Progenitor cell of endocrine pancreas (in vitro differentiated cells): ENCODE measurements at regions not wholly inside any gene's neighbourhood (a gene's known extent, or its start where the extent isn't known, plus 50 kb on each side); places are given as distances from the start of the nearest gene placed in this dataset.

Source experiments
- DNase-seq: peaks from one replicate; pipeline ENCODE4 v3.0.0; 2021; ENCODE audit warnings: low spot score; ENCODE audit not compliant: unreplicated experiment
- H3K27ac Mint-ChIP-seq: 2 replicates; pipeline ENCODE4 v1.8.0; 2021; ENCODE audit warnings: mild to moderate bottlenecking, moderate library complexity, mixed read lengths
- H3K27me3 Mint-ChIP-seq: 2 replicates; pipeline ENCODE4 v1.8.0; 2021; ENCODE audit warnings: mixed read lengths
- H3K36me3 Mint-ChIP-seq: 2 replicates; pipeline ENCODE4 v1.8.0; 2022; ENCODE audit warnings: mixed read lengths; ENCODE audit not compliant: insufficient read depth
- H3K4me1 Mint-ChIP-seq: 2 replicates; pipeline ENCODE4 v1.8.0; 2021; ENCODE audit warnings: low read depth, mixed read lengths
- H3K4me3 Mint-ChIP-seq: 2 replicates; pipeline ENCODE4 v1.8.0; 2021; ENCODE audit warnings: low read depth, mild to moderate bottlenecking, moderate library complexity, mixed read lengths
- H3K9me3 Mint-ChIP-seq: 2 replicates; pipeline ENCODE4 v1.8.0; 2021; ENCODE audit warnings: low read depth, mixed read lengths
- CTCF ChIP-seq: fragments of 200-600 bp; sonication (generic); IDR thresholded peaks from one replicate; pipeline ENCODE4 v1.5.0; 2021; ENCODE audit warnings: antibody characterized with exemption, mild to moderate bottlenecking; ENCODE audit not compliant: unreplicated experiment

GRCh38 chr6:133764754-133765208, 124.1 kb upstream of the TCF21 start:
- H3K4me3 Mint-ChIP-seq: no peak overlapping the region
- H3K4me1 Mint-ChIP-seq: peaks cover 7% of the 10 kb centered on the region
- TF ChIP-seq CTCF: no peak
- no peak for DNase-seq
- H3K27ac Mint-ChIP-seq: no peak overlapping the region
- peaks cover 5% of the 10 kb centered on the region for H3K27me3 Mint-ChIP-seq
- H3K36me3 Mint-ChIP-seq: no peaks in the 10 kb centered on the region
- H3K9me3 Mint-ChIP-seq: no peaks in the 10 kb centered on the region

GRCh38 chr6:133767357-133767970, 121.4 kb upstream of the TCF21 start:
- H3K4me3 Mint-ChIP-seq: no peak overlapping the region
- H3K36me3 Mint-ChIP-seq: no peaks in the 10 kb centered on the region
- no peaks in the 10 kb centered on the region for H3K9me3 Mint-ChIP-seq
- peaks cover 7% of the 10 kb centered on the region for H3K4me1 Mint-ChIP-seq
- H3K27me3 Mint-ChIP-seq: peaks cover 10% of the 10 kb centered on the region
- no peak for TF ChIP-seq CTCF
- H3K27ac Mint-ChIP-seq: no peak overlapping the region
- no peak for DNase-seq

GRCh38 chr6:133768656-133769295, 120.1 kb upstream of the TCF21 start:
- DNase-seq: no peak
- no peaks in the 10 kb centered on the region for H3K9me3 Mint-ChIP-seq
- H3K27ac Mint-ChIP-seq: no peak overlapping the region
- no peak for TF ChIP-seq CTCF
- peaks cover 9% of the 10 kb centered on the region for H3K27me3 Mint-ChIP-seq
- H3K4me3 Mint-ChIP-seq: no peak overlapping the region
- H3K36me3 Mint-ChIP-seq: no peaks in the 10 kb centered on the region
- peaks cover 7% of the 10 kb centered on the region for H3K4me1 Mint-ChIP-seq

- Mint-ChIP-seq H3K36me3 (no peaks in the 10 kb centered on the region), H3K9me3 (no peaks in the 10 kb centered on the region), H3K4me1 (peaks cover 7% of the 10 kb centered on the region), H3K27ac (no peak overlapping the region), H3K4me3 (no peak overlapping the region), H3K27me3 (peaks cover 8% of the 10 kb centered on the region)
- TF ChIP-seq CTCF: no peak
- no peak for DNase-seq
These were observed 119.5 kb upstream of the TCF21 start for GRCh38 chr6:133769463-133769862.

- no peak for TF ChIP-seq CTCF
- H3K4me1 Mint-ChIP-seq: peaks cover 5% of the 10 kb centered on the region
- H3K36me3 Mint-ChIP-seq: no peaks in the 10 kb centered on the region
- no peaks in the 10 kb centered on the region for H3K9me3 Mint-ChIP-seq
- peaks cover 8% of the 10 kb centered on the region for H3K27me3 Mint-ChIP-seq
- no peak overlapping the region for H3K4me3 Mint-ChIP-seq
- H3K27ac Mint-ChIP-seq: no peak overlapping the region
- no peak for DNase-seq
These were observed 116.3 kb upstream of the TCF21 start for GRCh38 chr6:133772567-133772966.
